AML-193 (cell line): ENCODE measurements at regions not wholly inside any gene's neighbourhood (a gene's known extent, or its start where the extent isn't known, plus 50 kb on each side); places are given as distances from the start of the nearest gene placed in this dataset.

Experiments
- DNase-seq, 2 experiments: peaks; one replicate each; lab custom pipeline; 2025; lab: John Stamatoyannopoulos, UW

GRCh38 chr18:37649930-37650329 is 84.3 kb upstream of the CELF4 start:
- no peak for DNase-seq

DNA sequence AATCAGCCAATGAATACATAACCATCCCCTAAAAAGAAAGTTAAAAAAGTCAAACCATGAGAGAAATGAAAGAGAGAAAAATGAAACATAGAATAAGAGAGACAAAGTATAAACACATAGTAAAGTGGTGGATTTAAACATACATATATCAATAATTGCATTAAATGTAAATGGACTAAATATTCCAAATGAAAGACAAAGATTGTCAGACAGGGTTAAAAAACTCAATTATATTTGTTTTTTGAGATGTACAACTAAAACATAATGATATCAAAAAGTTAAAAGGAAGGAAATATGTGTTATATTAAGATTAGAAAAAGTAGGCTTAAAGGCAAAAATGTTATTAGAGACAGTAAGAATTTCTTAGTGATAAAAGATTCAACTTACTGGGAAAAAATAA is 83.8 kb upstream of the CELF4 start:
- DNase-seq: no peak

DNA sequence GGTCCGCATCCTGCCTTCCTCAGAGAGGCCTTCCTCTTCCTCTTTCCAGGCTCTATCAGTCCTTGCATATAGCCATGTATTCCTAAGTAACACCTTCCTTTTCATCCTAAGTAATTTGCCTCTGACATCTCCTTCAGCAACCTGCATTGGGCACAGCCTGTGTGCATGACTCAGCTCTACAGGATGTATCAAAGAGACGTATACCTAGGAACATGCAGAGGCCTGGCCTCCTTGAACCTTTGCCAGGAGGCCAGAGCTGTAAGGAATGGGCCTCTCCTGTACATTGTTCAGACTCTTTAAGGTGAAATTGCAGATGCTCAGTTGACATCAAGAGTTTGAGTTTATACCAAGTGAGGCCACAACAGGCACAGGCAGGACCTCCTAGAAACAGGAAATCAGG is 76.0 kb upstream of the CELF4 start:
- no peak for DNase-seq

GRCh38 chr18:37640504-37640903 is 74.9 kb upstream of the CELF4 start:
- no peak for DNase-seq

DNA sequence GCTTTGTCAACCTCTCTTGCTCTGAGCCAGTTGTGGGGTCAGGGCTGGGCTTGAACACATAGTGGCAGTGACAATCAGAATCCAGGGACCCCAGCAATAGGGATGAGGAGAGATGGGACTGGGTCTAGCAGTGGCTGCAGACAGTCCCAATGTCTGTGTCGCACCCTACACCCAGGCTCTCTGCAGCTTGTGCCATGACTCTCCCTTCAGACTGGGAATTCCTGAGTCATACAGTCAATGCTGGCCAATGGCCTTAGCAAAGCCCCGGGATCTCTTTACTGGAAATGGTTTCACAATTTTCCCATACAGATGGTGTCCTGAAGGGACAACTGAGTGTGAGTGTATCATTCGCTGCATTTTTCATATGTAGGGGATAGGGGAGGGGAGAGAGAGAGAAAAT is 74.2 kb upstream of the CELF4 start:
- DNase-seq: no peak

DNA sequence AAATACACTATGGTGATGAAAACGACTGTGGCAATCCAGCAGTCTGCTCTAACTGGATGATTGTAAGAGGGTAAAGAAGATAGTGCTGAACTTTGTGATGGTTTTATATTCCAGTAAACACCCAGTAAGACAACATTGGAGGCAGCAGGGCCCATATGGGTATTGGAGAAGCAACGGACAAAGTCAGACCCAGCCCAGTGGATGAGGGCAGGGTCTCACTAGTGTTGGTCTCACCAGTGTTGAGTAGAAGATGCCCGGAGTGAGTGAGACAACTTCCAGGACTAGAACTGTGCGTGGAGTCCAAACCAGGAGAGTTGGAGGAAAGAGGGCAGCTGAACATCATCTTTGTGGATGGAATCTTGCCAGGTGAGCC is 71.9 kb upstream of the CELF4 start:
- DNase-seq: no peak

GRCh38 chr18:37636831-37637477 is 71.4 kb upstream of the CELF4 start:
- DNase-seq: no peak

DNA sequence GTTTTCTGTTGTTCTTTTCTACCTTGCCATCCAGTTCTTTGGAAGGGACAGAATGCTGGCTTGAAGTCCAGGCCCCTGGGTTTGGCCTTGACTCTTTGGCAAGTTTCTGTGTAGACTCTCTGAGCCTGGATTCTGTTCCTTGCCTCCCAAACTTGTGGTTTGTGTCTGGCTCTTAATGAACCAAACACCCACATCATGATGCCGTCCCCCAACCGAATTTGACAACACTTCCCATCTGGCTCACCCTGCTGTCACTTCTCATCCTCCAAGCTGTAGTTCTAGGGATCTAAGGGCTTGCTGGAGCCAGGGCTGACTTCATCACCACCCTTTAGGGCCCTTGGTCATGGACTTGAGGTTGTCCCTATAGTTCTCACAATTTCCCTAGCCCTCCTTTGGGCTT is 68.9 kb upstream of the CELF4 start:
- no peak for DNase-seq

DNA sequence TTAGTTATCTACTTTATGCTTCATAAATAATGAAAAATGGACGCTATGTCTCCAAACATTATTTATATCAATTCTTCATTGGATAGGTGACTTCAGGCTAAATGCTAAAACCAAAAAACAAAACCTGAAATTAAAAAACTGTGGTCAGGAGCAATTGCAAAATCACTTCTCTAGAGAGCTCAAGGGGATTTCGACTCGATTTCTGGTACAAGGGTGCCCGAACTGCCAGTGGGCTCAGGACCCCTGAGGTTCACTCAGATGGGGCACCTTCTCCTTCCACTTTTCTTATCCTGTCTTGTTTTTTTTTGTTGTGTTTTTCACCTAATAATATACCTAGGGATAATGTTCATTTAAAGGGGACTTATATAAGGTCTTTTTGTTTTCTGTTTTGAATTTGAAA is 65.8 kb upstream of the CELF4 start:
- no peak for DNase-seq

DNA sequence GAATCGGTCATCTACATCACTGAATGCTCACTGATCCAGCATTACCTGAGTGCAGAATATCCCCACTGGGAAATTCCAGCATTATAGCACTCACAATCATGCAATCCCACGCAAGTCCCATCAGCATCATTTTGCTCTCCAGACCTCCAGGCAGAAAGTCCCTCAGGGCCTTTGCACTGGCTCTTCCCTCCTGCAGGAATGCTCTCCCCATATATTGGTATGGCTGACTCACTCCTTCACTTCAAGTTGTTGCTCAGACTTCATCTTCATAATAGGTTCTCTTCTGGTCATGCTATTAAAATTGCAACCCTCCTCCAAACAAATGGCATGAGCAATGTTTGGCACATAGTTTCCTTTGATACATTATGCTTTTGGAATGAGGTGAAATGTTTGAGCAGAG is 64.7 kb upstream of the CELF4 start:
- no peak for DNase-seq

DNA sequence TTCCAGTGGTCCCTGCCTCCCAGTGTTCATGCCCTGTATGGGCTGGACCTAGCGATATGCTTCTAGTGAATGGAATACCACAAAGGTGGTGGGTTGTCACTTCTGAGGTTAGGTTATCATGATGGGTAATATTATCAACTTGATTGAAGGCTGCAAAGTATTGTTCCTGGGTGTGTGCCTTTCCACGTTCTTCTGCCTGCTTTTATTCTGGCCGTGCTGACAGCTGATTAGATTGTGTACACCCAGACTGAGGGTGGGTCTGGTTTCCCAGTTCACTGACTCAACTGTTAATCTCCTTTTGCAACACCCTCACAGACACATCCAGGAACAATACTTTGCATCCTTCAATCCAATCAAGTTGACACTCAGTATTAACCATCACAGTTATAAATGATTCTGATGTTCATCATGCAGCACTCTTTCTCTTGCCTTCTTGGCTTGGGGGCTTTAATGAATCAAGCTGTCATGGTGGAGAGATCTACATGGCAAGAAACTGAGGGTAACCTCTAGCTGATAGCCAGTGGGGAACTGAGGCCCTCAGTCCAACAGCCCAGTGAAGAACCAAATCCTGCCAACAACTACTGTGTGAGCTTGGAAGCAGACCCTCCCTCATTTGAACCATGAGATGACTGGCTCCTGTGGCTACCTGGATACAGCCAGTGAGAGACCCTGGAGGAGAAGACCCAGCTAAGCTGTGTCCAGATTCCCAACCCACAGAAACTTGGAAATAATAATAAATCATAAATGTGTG is 63.0 kb upstream of the CELF4 start:
- no peak for DNase-seq

GRCh38 chr18:37624318-37624717 is 58.7 kb upstream of the CELF4 start:
- no peak for DNase-seq

- DNase-seq: no peak
Measured at GRCh38 chr18:37619964-37620363, 54.4 kb upstream of the CELF4 start.

GRCh38 chr18:37617623-37618022 is 52.0 kb upstream of the CELF4 start:
- DNase-seq: no peak
